GM12878 (cell line): ENCODE measurements at regions not wholly inside any gene's neighbourhood (a gene's known extent, or its start where the extent isn't known, plus 50 kb on each side); places are given as distances from the start of the nearest gene placed in this dataset. TPM values are rescaled to one million over a fixed set of nuclear protein-coding genes. Genes with fewer than 3 reads are reported as not detected.

Experiments
- ATAC-seq: fragments of 200-7000 bp; cut with Tn5 transposase; 3 replicates; pipeline ENCODE4 v1.9.1; 2020; ENCODE audit warnings: mild to moderate bottlenecking, moderate library complexity
- BruUV-seq: library from RNA; stranded (reverse); fragments of 400-500 nt; replicated peaks from 2 replicates; lab custom pipeline; 2021; lab: Mats Ljungman, UMichigan
- CTCF ChIA-PET: fragments of 300-600 bp; sonication (Branson Sonifier 250); formaldehyde crosslinking; extraction: SDS; loops from one replicate; lab custom pipeline; 2021; ENCODE audit warnings: inconsistent platforms; lab: Yijun Ruan, JAX
- POLR2A ChIA-PET: fragments of 350-600 bp; formaldehyde crosslinking; extraction: SDS; loops from one replicate; lab custom pipeline; 2021; ENCODE audit warnings: inconsistent platforms; lab: Charles Lee
- RAD21 ChIA-PET: fragments of 300-600 bp; sonication (Branson Sonifier 250); formaldehyde crosslinking; loops from one replicate; lab custom pipeline; 2023; ENCODE audit warnings: antibody characterized with exemption; ENCODE audit not compliant: unreplicated experiment; lab: Charles Lee
- SMC1A ChIA-PET: fragments of 300-600 bp; sonication (Branson Sonifier 250); formaldehyde crosslinking; loops from one replicate; lab custom pipeline; 2023; ENCODE audit not compliant: unreplicated experiment, uncharacterized antibody; lab: Charles Lee
- DNase-seq: peaks from one replicate; pipeline ENCODE4 v3.0.0-alpha.2; 2011; ENCODE audit warnings: low read depth, low spot score
- FAIRE-seq: peaks from 3 replicates; lab custom pipeline; 2011; peaks lifted over from hg19 to GRCh38; lab: Jason Lieb, UNC
- H2AFZ ChIP-seq: 2 replicates; pipeline ENCODE4 v1.6.0; 2011; ENCODE audit warnings: low read depth, low read length, control low read depth; ENCODE audit not compliant: control insufficient read depth
- H3K27ac ChIP-seq: 2 replicates; pipeline ENCODE4 v1.5.1; 2011; ENCODE audit warnings: control low read depth; ENCODE audit not compliant: control insufficient read depth, insufficient read depth
- H3K27me3 ChIP-seq, 2 experiments: replicated peaks in 1 of 2; 2 replicates each; pipeline versions ENCODE4 v1.6.0 to v1.6.1; 2011; ENCODE audit warnings: low read length in 1 of 2; ENCODE audit not compliant: control insufficient read depth in 2 of 2, insufficient read depth in 2 of 2
- H3K36me3 ChIP-seq, 2 experiments: 2 replicates each; pipeline ENCODE4 v1.5.1; 2011; ENCODE audit warnings: low read length in 1 of 2; ENCODE audit not compliant: control insufficient read depth in 2 of 2, insufficient read depth in 2 of 2
- H3K4me1 ChIP-seq: 2 replicates; pipeline ENCODE4 v1.6.1; 2011; ENCODE audit warnings: mild to moderate bottlenecking, low read length, moderate library complexity, mixed read lengths; ENCODE audit not compliant: control insufficient read depth, insufficient read depth
- H3K4me2 ChIP-seq: 2 replicates; pipeline ENCODE4 v1.6.0; 2011; ENCODE audit warnings: control low read depth; ENCODE audit not compliant: control insufficient read depth, insufficient read depth
- H3K4me3 ChIP-seq: fragments of 200-600 bp; sonication (generic); 2 replicates; pipeline ENCODE4 v1.5.1; 2016
- H3K79me2 ChIP-seq: 2 replicates; pipeline ENCODE4 v1.6.0; 2011; ENCODE audit warnings: low read length; ENCODE audit not compliant: control insufficient read depth, insufficient read depth
- H3K9ac ChIP-seq: 2 replicates; pipeline ENCODE4 v1.8.0; 2011; ENCODE audit warnings: low read length, control low read depth, mixed read lengths; ENCODE audit not compliant: control insufficient read depth, insufficient read depth
- H3K9me3 ChIP-seq: replicated peaks from 3 replicates; pipeline ENCODE4 v1.5.1; 2011; ENCODE audit warnings: mild to moderate bottlenecking, low read length; ENCODE audit not compliant: control insufficient read depth, insufficient read depth
- H4K20me1 ChIP-seq: 2 replicates; pipeline ENCODE4 v1.6.0; 2011; ENCODE audit not compliant: control insufficient read depth, insufficient read depth
- CHD1 ChIP-seq: IDR thresholded peaks from 2 replicates; pipeline ENCODE4 v1.6.1; 2012; ENCODE audit warnings: low read depth, low read length, improper control_type of control experiment
- KAT2A ChIP-seq: conservative IDR thresholded peaks from 2 replicates; pipeline ENCODE4 v1.6.1; 2011; ENCODE audit warnings: low read depth, low read length; ENCODE audit not compliant: control insufficient read depth
- POU2F2 ChIP-seq: IDR thresholded peaks from 3 replicates; pipeline ENCODE4 v1.6.1; 2011; ENCODE audit warnings: low read depth, mild to moderate bottlenecking, low read length, borderline replicate concordance
- SMAD5 ChIP-seq: IDR thresholded peaks from 2 replicates; pipeline ENCODE4 v1.6.1; 2016; ENCODE audit warnings: antibody characterized with exemption, low read depth
- SPI1 ChIP-seq: IDR thresholded peaks from 2 replicates; pipeline ENCODE4 v1.6.1; 2011; ENCODE audit warnings: low read depth, mild to moderate bottlenecking, low read length, moderate library complexity, borderline replicate concordance; ENCODE audit not compliant: insufficient read depth
- SREBF1 ChIP-seq: IDR thresholded peaks from 2 replicates; pipeline ENCODE4 v1.6.1; 2012; ENCODE audit warnings: mild to moderate bottlenecking, low read length
- ZNF274 ChIP-seq: IDR thresholded peaks from one replicate; pipeline ENCODE4 v1.8.0; 2011; ENCODE audit not compliant: insufficient read length, insufficient read depth
- ZZZ3 ChIP-seq: IDR thresholded peaks from 2 replicates; pipeline ENCODE4 v1.6.1; 2011; ENCODE audit warnings: low read depth; ENCODE audit not compliant: control insufficient read depth, insufficient read length
- WGBS: methylation state at CpG from one replicate; pipeline ENCODE4 v1.1.6; 2016; ENCODE audit warnings: low lambda C conversion rate; ENCODE audit not compliant: insufficient replicate concordance, insufficient coverage; ENCODE audit errors: missing lambda C conversion rate; 5-methylcytosine and 5-hydroxymethylcytosine counted together
- in situ Hi-C: fragments of 300-500 bp; cut with MboI; formaldehyde crosslinking; loops from 9 replicates; pipeline ENCODE4 v1.14.3; 2018; ENCODE audit warnings: mixed read lengths
- intact Hi-C: fragments of 100-400 bp; cut with micrococcal nuclease; formaldehyde crosslinking; loops from one replicate; pipeline ENCODE4 v1.14.2; 2022; ENCODE audit not compliant: unreplicated experiment
- small RNA-seq: library from RNA; depleted of rRNA; stranded (forward); fragments of <200 nt; gene quantifications from one replicate; pipeline ENCODE3, GENCODE V24; 2014
- TF ChIP-seq, protein P1 (sequence below): IDR thresholded peaks from 2 replicates; pipeline ENCODE4 v1.6.1; 2011; ENCODE audit warnings: borderline replicate concordance, low read depth, mild to moderate bottlenecking, moderate library complexity, low read length; ENCODE audit not compliant: insufficient read depth, poor library complexity, severe bottlenecking

DNA sequence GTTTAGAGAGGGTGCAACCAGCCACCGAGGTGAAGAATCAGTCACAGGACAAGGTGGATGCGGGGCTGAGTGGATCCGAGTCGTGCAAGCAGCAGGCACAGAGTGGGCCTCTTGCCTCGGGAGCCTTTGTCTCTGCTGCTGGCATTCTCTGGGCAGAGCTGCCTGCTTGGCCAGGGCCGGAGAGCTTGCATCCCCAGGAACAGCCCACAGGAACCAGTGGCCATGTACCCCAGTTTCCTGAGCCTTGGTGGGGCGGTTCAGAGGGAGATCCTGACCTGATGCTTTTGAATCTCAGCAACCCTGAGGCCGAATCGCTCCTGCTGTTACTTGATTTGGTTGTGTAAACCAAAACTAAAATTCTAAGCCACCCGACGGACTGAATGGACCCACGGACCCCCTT lies 50.1 kb upstream of the EIF5 start:
- Histone ChIP-seq H2AFZ (no peak overlapping the region), H3K4me2 (no peak overlapping the region), H3K9me3 (no peaks in the 10 kb centered on the region; the same call in 2 of the 3 replicates), H3K4me1 (no peaks in the 10 kb centered on the region), H3K27ac (no peak overlapping the region), H3K9ac (no peak overlapping the region), H3K36me3 (no peaks in the 10 kb centered on the region), H3K27me3 (peaks cover 0 to 6% of the 10 kb centered on the region in 2 experiments; a peak in 3 of 4 replicates), H4K20me1 (no peaks in the 10 kb centered on the region), H3K4me3 (no peak overlapping the region)
- CTCF ChIA-PET: interaction anchor here (1.1 to 3.9 kb wide), 2 partner anchors 141 to 179 kb away, joined by 4 to 17 read pairs; no protein-coding TSS in a partner anchor
- SMC1A ChIA-PET: interaction anchor here (1.4 kb wide), 1 partner anchor 8 kb away, joined by 3 read pairs; no protein-coding TSS in a partner anchor
- no peak for ATAC-seq
- 17% methylated on average over 12 of the region's 12 CpGs for WGBS
- no peak for FAIRE-seq
- intact Hi-C loops (no loop called here), in situ Hi-C loops (no loop called here)
- DNase-seq: no peak
- POLR2A ChIA-PET: no interaction called here
- no TSS peak for BruUV-seq
- RAD21 ChIA-PET: no interaction called here
- no peak for TF ChIP-seq SPI1
- TF ChIP-seq ZNF274: no peak
- TF ChIP-seq POU2F2: no peak
- TF ChIP-seq SREBF1: no peak
- TF ChIP-seq KAT2A: no peak
- no peak for TF ChIP-seq CHD1
- TF ChIP-seq SMAD5: no peak
- no peak for TF ChIP-seq ZZZ3
- TF ChIP-seq, protein P1, sequence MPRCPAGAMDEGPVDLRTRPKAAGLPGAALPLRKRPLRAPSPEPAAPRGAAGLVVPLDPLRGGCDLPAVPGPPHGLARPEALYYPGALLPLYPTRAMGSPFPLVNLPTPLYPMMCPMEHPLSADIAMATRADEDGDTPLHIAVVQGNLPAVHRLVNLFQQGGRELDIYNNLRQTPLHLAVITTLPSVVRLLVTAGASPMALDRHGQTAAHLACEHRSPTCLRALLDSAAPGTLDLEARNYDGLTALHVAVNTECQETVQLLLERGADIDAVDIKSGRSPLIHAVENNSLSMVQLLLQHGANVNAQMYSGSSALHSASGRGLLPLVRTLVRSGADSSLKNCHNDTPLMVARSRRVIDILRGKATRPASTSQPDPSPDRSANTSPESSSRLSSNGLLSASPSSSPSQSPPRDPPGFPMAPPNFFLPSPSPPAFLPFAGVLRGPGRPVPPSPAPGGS: no peak
- TF ChIP-seq, all 136 proteins: peak for 0
- H3K79me2 ChIP-seq: no peaks in the 10 kb centered on the region

Small RNA genes in the stretch of these regions (small RNA-seq; reads per million reads assigned to genes)
- not detected for gene AL161669.2
